H1 (cell line): ENCODE measurements at regions not wholly inside any gene's neighbourhood (a gene's known extent, or its start where the extent isn't known, plus 50 kb on each side); places are given as distances from the start of the nearest gene placed in this dataset.

Source experiments
- CTCF ChIA-PET: fragments of 300-600 bp; sonication (Branson Sonifier 250); formaldehyde crosslinking; loops from one replicate; lab custom pipeline; 2021; ENCODE audit not compliant: partially characterized antibody; lab: Charles Lee
- POLR2A ChIA-PET: fragments of 300-600 bp; sonication (Branson Sonifier 250); formaldehyde crosslinking; loops from one replicate; lab custom pipeline; 2021; ENCODE audit warnings: inconsistent platforms; ENCODE audit not compliant: partially characterized antibody; lab: Charles Lee
- DNase-seq, 2 experiments: peaks; one replicate each; pipeline versions ENCODE4 v3.0.0 to v3.0.0-alpha.2; 2010 to 2022; ENCODE audit warnings: low spot score in 2 of 2, low read depth in 1 of 2, mixed read lengths in 1 of 2
- FAIRE-seq: peaks from 2 replicates; lab custom pipeline; 2011; peaks lifted over from hg19 to GRCh38; lab: Jason Lieb, UNC
- H2AFZ ChIP-seq: 2 replicates; pipeline ENCODE4 v1.8.1; 2012; ENCODE audit warnings: low read length, inconsistent platforms
- H2AK5ac ChIP-seq: 2 replicates; pipeline ENCODE4 v1.6.1; 2013; ENCODE audit warnings: low read depth, low read length
- H2BK120ac ChIP-seq: replicated peaks from 2 replicates; pipeline ENCODE3; 2013; ENCODE audit warnings: low read depth, low read length, inconsistent platforms
- H2BK12ac ChIP-seq: 2 replicates; pipeline ENCODE4 v1.6.1; 2013; ENCODE audit warnings: low read depth, low read length
- H2BK15ac ChIP-seq: 2 replicates; pipeline ENCODE4 v1.6.1; 2013; ENCODE audit warnings: low read length
- H2BK20ac ChIP-seq: 2 replicates; pipeline ENCODE4 v1.6.1; 2013; ENCODE audit warnings: low read length
- H2BK5ac ChIP-seq: 2 replicates; pipeline ENCODE4 v1.6.1; 2013; ENCODE audit warnings: low read depth, low read length
- H3K14ac ChIP-seq: 2 replicates; pipeline ENCODE4 v1.6.1; 2013; ENCODE audit warnings: inconsistent platforms; ENCODE audit not compliant: insufficient read length
- H3K18ac ChIP-seq: 2 replicates; pipeline ENCODE4 v1.6.1; 2013; ENCODE audit warnings: low read length; ENCODE audit errors: extremely low read depth
- H3K23ac ChIP-seq: 2 replicates; pipeline ENCODE4 v1.6.1; 2013; ENCODE audit warnings: inconsistent platforms; ENCODE audit not compliant: insufficient read length
- H3K23me2 ChIP-seq: 2 replicates; pipeline ENCODE4 v1.6.1; 2013; ENCODE audit warnings: low read depth, low read length
- H3K27ac ChIP-seq: 2 replicates; pipeline ENCODE4 v1.6.1; 2011; ENCODE audit warnings: low read depth, low read length, inconsistent platforms
- H3K27me3 ChIP-seq, 4 experiments: replicated peaks in 1 of 4; 1 replicate in 1 of 4; 2 replicates in 3 of 4; pipeline versions ENCODE4 v1.6.1 to v1.8.1; 2011 to 2013; ENCODE audit warnings: low read length in 3 of 4, mild to moderate bottlenecking in 3 of 4, inconsistent platforms in 2 of 4, mixed read lengths in 2 of 4, moderate library complexity in 1 of 4; ENCODE audit not compliant: control insufficient read depth in 3 of 4, insufficient read depth in 3 of 4; ENCODE audit errors: extremely low read depth in 1 of 4
- H3K36me3 ChIP-seq, 4 experiments: 2 replicates each; pipeline versions ENCODE4 v1.6.1 to v1.8.1; 2011 to 2013; ENCODE audit warnings: mild to moderate bottlenecking in 4 of 4, low read length in 3 of 4, moderate library complexity in 2 of 4, control low read depth in 1 of 4, inconsistent platforms in 1 of 4; ENCODE audit not compliant: insufficient read depth in 4 of 4, control insufficient read depth in 2 of 4
- H3K4ac ChIP-seq: replicated peaks from 2 replicates; pipeline ENCODE3; 2013; ENCODE audit warnings: low read length, low read depth, mixed read lengths, inconsistent platforms; ENCODE audit not compliant: insufficient read length
- H3K4me1 ChIP-seq, 4 experiments: replicated peaks in 1 of 4; 1 replicate in 1 of 4; 2 replicates in 3 of 4; pipeline versions ENCODE4 v1.6.1 to v1.8.1; 2011 to 2013; ENCODE audit warnings: low read length in 3 of 4, inconsistent platforms in 2 of 4, mixed read lengths in 1 of 4; ENCODE audit not compliant: insufficient read depth in 4 of 4, control insufficient read depth in 3 of 4
- H3K4me2 ChIP-seq, 2 experiments: 2 replicates each; pipeline versions ENCODE4 v1.6.1 to v1.8.1; 2011 to 2013; ENCODE audit warnings: low read depth in 2 of 2, low read length in 2 of 2, control low read depth in 1 of 2, inconsistent platforms in 1 of 2, mild to moderate bottlenecking in 1 of 2; ENCODE audit not compliant: insufficient read depth in 1 of 2
- H3K4me3 ChIP-seq, 4 experiments: fragments of 200-600, 300-600 bp in 1 of 4; sonication (generic), shearing (Covaris generic), sonication (Bioruptor Twin) in 1 of 4; 2 replicates each; pipeline versions ENCODE4 v1.5.1 to v1.8.1; 2011 to 2016; ENCODE audit warnings: low read length in 4 of 4, low read depth in 3 of 4, control low read depth in 2 of 4, inconsistent platforms in 2 of 4, mild to moderate bottlenecking in 2 of 4, mixed read lengths in 1 of 4, moderate library complexity in 1 of 4; ENCODE audit not compliant: insufficient read depth in 2 of 4; ENCODE audit errors: extremely low read depth in 1 of 4
- H3K56ac ChIP-seq: replicated peaks from 2 replicates; pipeline ENCODE3; 2013; ENCODE audit warnings: low read depth, mild to moderate bottlenecking, mixed read lengths, low read length, inconsistent platforms; ENCODE audit not compliant: insufficient read length
- H3K79me1 ChIP-seq: 2 replicates; pipeline ENCODE4 v1.6.1; 2013; ENCODE audit warnings: low read depth, low read length, control low read depth
- H3K79me2 ChIP-seq, 2 experiments: 2 replicates each; pipeline versions ENCODE4 v1.6.1 to v1.8.1; 2012 to 2013; ENCODE audit warnings: low read length in 2 of 2, mild to moderate bottlenecking in 2 of 2, inconsistent platforms in 1 of 2; ENCODE audit not compliant: insufficient read depth in 2 of 2, control insufficient read depth in 1 of 2
- H3K9ac ChIP-seq, 4 experiments: replicated peaks in 1 of 4; 1 replicate in 1 of 4; 2 replicates in 3 of 4; pipeline versions ENCODE4 v1.6.1 to v1.8.1; 2011 to 2013; ENCODE audit warnings: low read depth in 3 of 4, low read length in 3 of 4, control low read depth in 2 of 4, mild to moderate bottlenecking in 2 of 4, moderate library complexity in 2 of 4, inconsistent platforms in 1 of 4; ENCODE audit errors: extremely low read depth in 1 of 4
- H3K9me3 ChIP-seq, 2 experiments: 2 replicates each; pipeline versions ENCODE4 v1.6.1 to v1.8.1; 2012 to 2013; ENCODE audit warnings: mild to moderate bottlenecking in 2 of 2, moderate library complexity in 2 of 2, control low read depth in 1 of 2, inconsistent platforms in 1 of 2, low read depth in 1 of 2, low read length in 1 of 2, mixed read lengths in 1 of 2; ENCODE audit not compliant: insufficient read depth in 2 of 2
- H4K20me1 ChIP-seq, 2 experiments: replicated peaks in 1 of 2; 2 replicates each; pipeline versions ENCODE3 to v1.8.1; 2011 to 2013; ENCODE audit warnings: inconsistent platforms in 2 of 2, low read length in 2 of 2, mild to moderate bottlenecking in 1 of 2; ENCODE audit not compliant: insufficient read depth in 2 of 2, control insufficient read depth in 1 of 2
- H4K5ac ChIP-seq: 2 replicates; pipeline ENCODE4 v1.6.1; 2013; ENCODE audit warnings: low read length, low read depth, mixed read lengths, inconsistent platforms; ENCODE audit not compliant: insufficient read length
- H4K8ac ChIP-seq: 2 replicates; pipeline ENCODE4 v1.8.0; 2013; ENCODE audit warnings: mild to moderate bottlenecking, moderate library complexity, low read length, inconsistent platforms; ENCODE audit not compliant: insufficient read depth; ENCODE audit errors: extremely low read depth
- H4K91ac ChIP-seq: replicated peaks from 2 replicates; pipeline ENCODE3; 2013; ENCODE audit warnings: low read length, mixed read lengths, inconsistent platforms; ENCODE audit not compliant: insufficient read length
- BACH1 ChIP-seq: IDR thresholded peaks from 2 replicates; pipeline ENCODE4 v1.6.1; 2012; ENCODE audit warnings: low read length, improper control_type of control experiment
- BRCA1 ChIP-seq: IDR thresholded peaks from 2 replicates; pipeline ENCODE4 v1.6.1; 2012; ENCODE audit warnings: low read depth, low read length, improper control_type of control experiment
- CBX5 ChIP-seq: fragments of 300-800, 300-1000 bp; sonication (generic); IDR thresholded peaks from 2 replicates; pipeline ENCODE4 v1.7.1; 2016; ENCODE audit warnings: antibody characterized with exemption, low read length, low read depth
- HDAC6 ChIP-seq: IDR thresholded peaks from one replicate; pipeline ENCODE4 v1.7.1; 2012; ENCODE audit warnings: low read depth, mild to moderate bottlenecking, inconsistent platforms, low read length, moderate library complexity
- KDM1A ChIP-seq: fragments of 200-600, 300-600 bp; sonication (generic); IDR thresholded peaks from 2 replicates; pipeline ENCODE4 v1.7.1; 2016; ENCODE audit warnings: mild to moderate bottlenecking, low read length, borderline replicate concordance
- MAFK ChIP-seq: IDR thresholded peaks from 2 replicates; pipeline ENCODE4 v1.6.1; 2012; ENCODE audit warnings: low read depth, mild to moderate bottlenecking, improper control_type of control experiment, low read length
- NANOG ChIP-seq: IDR thresholded peaks from 2 replicates; pipeline ENCODE4 v1.6.1; 2011; ENCODE audit warnings: low read length, low read depth, mild to moderate bottlenecking, inconsistent platforms; ENCODE audit not compliant: insufficient read depth, poor library complexity, severe bottlenecking
- PHF8 ChIP-seq: fragments of 200-600 bp; sonication (generic); conservative IDR thresholded peaks from 2 replicates; pipeline ENCODE4 v1.7.1; 2012; ENCODE audit warnings: low read depth, mild to moderate bottlenecking, inconsistent platforms, low read length, moderate library complexity
- RBBP5 ChIP-seq: IDR thresholded peaks from 2 replicates; pipeline ENCODE4 v1.7.1; 2012; ENCODE audit warnings: low read depth, mild to moderate bottlenecking, inconsistent platforms, low read length, moderate library complexity, borderline replicate concordance
- RNF2 ChIP-seq: fragments of 200-900, 300-1000 bp; sonication (generic); IDR thresholded peaks from 2 replicates; pipeline ENCODE4 v1.7.1; 2016; ENCODE audit warnings: borderline replicate concordance, low read depth, mild to moderate bottlenecking, antibody characterized with exemption, low read length; ENCODE audit not compliant: poor library complexity, severe bottlenecking; ENCODE audit errors: missing control alignments
- TAF1 ChIP-seq: IDR thresholded peaks from 2 replicates; pipeline ENCODE4 v1.6.1; 2011; ENCODE audit warnings: mild to moderate bottlenecking, low read depth, low read length
- YY1 ChIP-seq: IDR thresholded peaks from 2 replicates; pipeline ENCODE4 v1.6.1; 2011; ENCODE audit warnings: low read depth, mild to moderate bottlenecking, low read length
- WGBS, 2 experiments: shearing (Covaris generic) in 1 of 2; methylation state at CpG; one replicate each; pipeline versions ENCODE4 v1.1.6 to v1.1.7; 2013 to 2015; ENCODE audit warnings: low lambda C conversion rate in 2 of 2, mixed read lengths in 2 of 2, inconsistent platforms in 1 of 2, low coverage in 1 of 2, missing lambda C conversion rate in 1 of 2; ENCODE audit not compliant: insufficient replicate concordance in 2 of 2, insufficient coverage in 1 of 2, insufficient read length in 1 of 2; ENCODE audit errors: extremely low coverage in 1 of 2, missing lambda C conversion rate in 1 of 2; 5-methylcytosine and 5-hydroxymethylcytosine counted together

- ChIA-PET CTCF (interaction anchor here (0.6 to 3.1 kb wide), 2 partner anchors 45 to 578 kb away, joined by 3 to 24 read pairs; no protein-coding TSS in a partner anchor), POLR2A (no interaction called here)
- no peak overlapping the region for H2BK20ac ChIP-seq
- WGBS, 2 experiments, result 85% methylated on average over 1 of the region's 1 CpG; no CpG with 5 or more reads in 1 of the 2 experiments
- DNase-seq (no peak), FAIRE-seq (no peak)
- no peaks in the 10 kb centered on the region for H3K79me1 ChIP-seq
- H4K91ac ChIP-seq, result no peak overlapping the region
- H3K4me3 ChIP-seq, result no peak overlapping the region
- H2AFZ ChIP-seq, result no peak overlapping the region
- no peaks in the 10 kb centered on the region for H3K36me3 ChIP-seq
- H3K14ac ChIP-seq, result no peak overlapping the region
- no peak overlapping the region for H3K9ac ChIP-seq
- no peak overlapping the region for H3K4ac ChIP-seq
- H3K4me2 ChIP-seq, result no peak overlapping the region
- H2BK5ac ChIP-seq, result no peak overlapping the region
- H3K9me3 ChIP-seq, result no peaks in the 10 kb centered on the region; a peak in 1 of 4 replicates
- no peak overlapping the region for H4K8ac ChIP-seq
- no peaks in the 10 kb centered on the region for H3K79me2 ChIP-seq
- peaks cover 0 to 8% (median 0%) of the 10 kb centered on the region in 4 experiments; a peak in 2 of 7 replicates for H3K4me1 ChIP-seq
- peaks cover 0 to 1% (median 0%) of the 10 kb centered on the region in 4 experiments; a peak in 1 of 7 replicates for H3K27me3 ChIP-seq
- no peaks in the 10 kb centered on the region for H4K20me1 ChIP-seq
- TF ChIP-seq PHF8 (no peak), HDAC6 (no peak), BRCA1 (no peak), KDM1A (no peak), TAF1 (no peak), RBBP5 (no peak), BACH1 (no peak), CBX5 (no peak), MAFK (no peak), NANOG (no peak), YY1 (no peak), RNF2 (no peak)
- H3K56ac ChIP-seq, result no peak overlapping the region
- no peak overlapping the region for H2BK15ac ChIP-seq
- H3K27ac ChIP-seq, result no peak overlapping the region
- no peak overlapping the region for H4K5ac ChIP-seq
- H2BK12ac ChIP-seq, result no peak overlapping the region
- no peak overlapping the region for H3K18ac ChIP-seq
- H3K23ac ChIP-seq, result no peak overlapping the region
- no peak overlapping the region for H2AK5ac ChIP-seq
- H2BK120ac ChIP-seq, result no peak overlapping the region
- no peaks in the 10 kb centered on the region for H3K23me2 ChIP-seq
Observed at GRCh38 chr10:63765126-63765525, 243.9 kb downstream of the REEP3 start.
